ENCODE measurements at regions not wholly inside any gene's neighbourhood (a gene's known extent, or its start where the extent isn't known, plus 50 kb on each side); places are given as distances from the start of the nearest gene placed in this dataset.

- TF ChIP-seq CTCF (IDR thresholded peaks at IDR 0.05) (no peak), POLR2A (IDR thresholded peaks at IDR 0.05) (no peak)
These were observed 368.0 kb downstream of the IRX1 start for GRCh38 chr5:3963652-3964051.
